MM.1S (cell line): ENCODE measurements at regions not wholly inside any gene's neighbourhood (a gene's known extent, or its start where the extent isn't known, plus 50 kb on each side); places are given as distances from the start of the nearest gene placed in this dataset.
A peak's percentile ranks its signal among the peaks of the same experiment; 100 is the strongest.

Source experiments
- DNase-seq: peaks from one replicate; pipeline ENCODE4 v3.0.0-alpha.2; 2015
- H2AFZ ChIP-seq: fragments of 300-600 bp; sonication (generic); 2 replicates; pipeline ENCODE4 v1.6.0; 2016; ENCODE audit warnings: antibody characterized with exemption, low read length
- H3F3A ChIP-seq: fragments of 300-600 bp; sonication (generic); 2 replicates; pipeline ENCODE4 v1.6.1; 2016; ENCODE audit warnings: mild to moderate bottlenecking, antibody characterized with exemption, low read length, moderate library complexity, mixed read lengths; ENCODE audit not compliant: insufficient read depth
- H3K27ac ChIP-seq: fragments of 300-600 bp; sonication (generic); 2 replicates; pipeline ENCODE4 v1.5.1; 2016; ENCODE audit warnings: mild to moderate bottlenecking, low read length
- H3K27me3 ChIP-seq: fragments of 300-600 bp; sonication (generic); replicated peaks from 2 replicates; pipeline ENCODE4 v1.6.0; 2016; ENCODE audit warnings: low read length; ENCODE audit not compliant: insufficient read depth
- H3K36me3 ChIP-seq: fragments of 300-600 bp; sonication (generic); replicated peaks from 2 replicates; pipeline ENCODE4 v1.6.1; 2016; ENCODE audit warnings: mild to moderate bottlenecking, low read length, mixed read lengths; ENCODE audit not compliant: insufficient read depth
- H3K4me1 ChIP-seq: fragments of 300-600 bp; sonication (generic); 2 replicates; pipeline ENCODE4 v1.6.1; 2016; ENCODE audit warnings: low read length, mixed read lengths
- H3K4me2 ChIP-seq: fragments of 300-600 bp; sonication (generic); 2 replicates; pipeline ENCODE4 v1.6.0; 2016; ENCODE audit warnings: low read depth, low read length
- H3K4me3 ChIP-seq: fragments of 300-600 bp; sonication (generic); 2 replicates; pipeline ENCODE4 v1.5.1; 2016; ENCODE audit warnings: low read length, mixed read lengths
- H3K79me2 ChIP-seq: fragments of 300-600 bp; sonication (generic); 2 replicates; pipeline ENCODE4 v1.6.1; 2016; ENCODE audit warnings: mixed run types, low read length, mixed read lengths
- H3K9ac ChIP-seq: fragments of 300-600 bp; sonication (generic); 2 replicates; pipeline ENCODE4 v1.6.1; 2016; ENCODE audit warnings: low read length, mixed read lengths
- H3K9me2 ChIP-seq: fragments of 300-600 bp; sonication (generic); replicated peaks from 2 replicates; pipeline ENCODE4 v1.6.1; 2016; ENCODE audit warnings: mild to moderate bottlenecking, low read length, mixed read lengths; ENCODE audit not compliant: insufficient read depth
- H3K9me3 ChIP-seq: fragments of 300-600 bp; sonication (generic); replicated peaks from 2 replicates; pipeline ENCODE4 v1.6.1; 2016; ENCODE audit warnings: mild to moderate bottlenecking, low read length, mixed read lengths; ENCODE audit not compliant: insufficient read depth
- H4K20me1 ChIP-seq: fragments of 300-600 bp; sonication (generic); 2 replicates; pipeline ENCODE4 v1.6.1; 2016; ENCODE audit warnings: mild to moderate bottlenecking, low read length, moderate library complexity, mixed read lengths; ENCODE audit not compliant: insufficient read depth
- EZH2 ChIP-seq: fragments of 300-600 bp; sonication (generic); optimal IDR thresholded peaks from 2 replicates; pipeline ENCODE3; 2017; ENCODE audit warnings: low read depth, mild to moderate bottlenecking, antibody characterized with exemption, low read length, mixed read lengths
- EZH2phosphoT487 ChIP-seq: fragments of 300-600 bp; sonication (generic); IDR thresholded peaks from 2 replicates; pipeline ENCODE4 v1.6.1; 2018; ENCODE audit warnings: antibody characterized with exemption, low read length
- TF ChIP-seq, protein P1 (sequence below): fragments of 300-600 bp; sonication (generic); IDR thresholded peaks from 2 replicates; pipeline ENCODE4 v1.5.1; 2016; ENCODE audit warnings: antibody characterized with exemption, low read length, mixed read lengths

DNA sequence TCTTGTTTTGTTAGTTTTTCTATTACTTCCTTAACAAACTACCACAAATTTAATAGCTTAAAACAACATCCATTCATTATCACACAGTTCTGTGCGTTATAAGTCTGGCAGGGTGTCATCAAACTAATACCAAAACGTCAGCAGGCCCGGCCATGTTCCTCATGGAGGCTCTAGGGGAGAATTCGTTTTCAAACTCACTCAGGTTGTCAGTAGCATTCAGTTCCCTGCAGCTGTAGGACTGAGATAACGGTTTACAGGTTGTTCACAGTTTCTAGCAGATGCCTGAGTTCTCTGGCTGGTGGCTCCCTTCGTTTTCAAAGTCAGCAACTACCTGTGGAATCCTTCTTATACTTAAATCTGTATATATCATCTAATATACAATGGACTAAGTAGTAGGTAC is 72.5 kb upstream of the PRSS16 start:
- H3K36me3 ChIP-seq: no peaks in the 10 kb centered on the region
- peaks cover 3% of the 10 kb centered on the region; the same call in 1 of the 2 replicates for H3K4me1 ChIP-seq
- H2AFZ ChIP-seq: no peak overlapping the region
- no peak overlapping the region for H3K27ac ChIP-seq
- no peak for DNase-seq
- H3K79me2 ChIP-seq: no peaks in the 10 kb centered on the region
- H3K27me3 ChIP-seq: peaks cover 2% of the 10 kb centered on the region; the same call in 1 of the 2 replicates
- H3K9me2 ChIP-seq: no peaks in the 10 kb centered on the region
- H3K9me3 ChIP-seq: no peaks in the 10 kb centered on the region
- H3F3A ChIP-seq: peaks cover 12% of the 10 kb centered on the region
- H3K9ac ChIP-seq: no peak overlapping the region
- no peak overlapping the region for H3K4me2 ChIP-seq
- TF ChIP-seq EZH2phosphoT487 (no peak), EZH2 (no peak)
- TF ChIP-seq, protein P1, sequence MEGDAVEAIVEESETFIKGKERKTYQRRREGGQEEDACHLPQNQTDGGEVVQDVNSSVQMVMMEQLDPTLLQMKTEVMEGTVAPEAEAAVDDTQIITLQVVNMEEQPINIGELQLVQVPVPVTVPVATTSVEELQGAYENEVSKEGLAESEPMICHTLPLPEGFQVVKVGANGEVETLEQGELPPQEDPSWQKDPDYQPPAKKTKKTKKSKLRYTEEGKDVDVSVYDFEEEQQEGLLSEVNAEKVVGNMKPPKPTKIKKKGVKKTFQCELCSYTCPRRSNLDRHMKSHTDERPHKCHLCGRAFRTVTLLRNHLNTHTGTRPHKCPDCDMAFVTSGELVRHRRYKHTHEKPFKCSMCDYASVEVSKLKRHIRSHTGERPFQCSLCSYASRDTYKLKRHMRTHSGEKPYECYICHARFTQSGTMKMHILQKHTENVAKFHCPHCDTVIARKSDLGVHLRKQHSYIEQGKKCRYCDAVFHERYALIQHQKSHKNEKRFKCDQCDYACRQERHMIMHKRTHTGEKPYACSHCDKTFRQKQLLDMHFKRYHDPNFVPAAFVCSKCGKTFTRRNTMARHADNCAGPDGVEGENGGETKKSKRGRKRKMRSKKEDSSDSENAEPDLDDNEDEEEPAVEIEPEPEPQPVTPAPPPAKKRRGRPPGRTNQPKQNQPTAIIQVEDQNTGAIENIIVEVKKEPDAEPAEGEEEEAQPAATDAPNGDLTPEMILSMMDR: no peak
- H4K20me1 ChIP-seq: no peaks in the 10 kb centered on the region
- H3K4me3 ChIP-seq: no peak overlapping the region

DNA sequence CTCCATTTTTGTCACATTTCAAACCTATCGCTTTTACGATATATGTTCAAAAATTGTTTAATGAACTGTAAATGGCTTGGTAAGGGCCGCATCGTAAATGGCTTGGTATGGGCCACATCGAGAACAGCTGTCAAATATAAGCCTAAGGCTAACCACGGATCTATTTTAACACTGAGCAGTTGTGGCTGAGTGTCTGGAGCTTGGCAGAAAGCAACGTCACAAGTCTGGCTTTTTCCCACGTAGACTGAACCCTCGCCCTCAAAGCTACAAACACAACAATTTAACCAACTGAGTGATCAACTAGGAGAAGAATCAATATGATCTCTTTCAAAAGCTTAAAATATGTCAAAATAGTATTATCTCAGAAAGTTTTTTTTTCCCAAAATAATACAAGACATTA is 71.4 kb upstream of the PRSS16 start:
- H3K9ac ChIP-seq: no peak overlapping the region
- no peak overlapping the region for H3K4me3 ChIP-seq
- no peak overlapping the region for H2AFZ ChIP-seq

DNA sequence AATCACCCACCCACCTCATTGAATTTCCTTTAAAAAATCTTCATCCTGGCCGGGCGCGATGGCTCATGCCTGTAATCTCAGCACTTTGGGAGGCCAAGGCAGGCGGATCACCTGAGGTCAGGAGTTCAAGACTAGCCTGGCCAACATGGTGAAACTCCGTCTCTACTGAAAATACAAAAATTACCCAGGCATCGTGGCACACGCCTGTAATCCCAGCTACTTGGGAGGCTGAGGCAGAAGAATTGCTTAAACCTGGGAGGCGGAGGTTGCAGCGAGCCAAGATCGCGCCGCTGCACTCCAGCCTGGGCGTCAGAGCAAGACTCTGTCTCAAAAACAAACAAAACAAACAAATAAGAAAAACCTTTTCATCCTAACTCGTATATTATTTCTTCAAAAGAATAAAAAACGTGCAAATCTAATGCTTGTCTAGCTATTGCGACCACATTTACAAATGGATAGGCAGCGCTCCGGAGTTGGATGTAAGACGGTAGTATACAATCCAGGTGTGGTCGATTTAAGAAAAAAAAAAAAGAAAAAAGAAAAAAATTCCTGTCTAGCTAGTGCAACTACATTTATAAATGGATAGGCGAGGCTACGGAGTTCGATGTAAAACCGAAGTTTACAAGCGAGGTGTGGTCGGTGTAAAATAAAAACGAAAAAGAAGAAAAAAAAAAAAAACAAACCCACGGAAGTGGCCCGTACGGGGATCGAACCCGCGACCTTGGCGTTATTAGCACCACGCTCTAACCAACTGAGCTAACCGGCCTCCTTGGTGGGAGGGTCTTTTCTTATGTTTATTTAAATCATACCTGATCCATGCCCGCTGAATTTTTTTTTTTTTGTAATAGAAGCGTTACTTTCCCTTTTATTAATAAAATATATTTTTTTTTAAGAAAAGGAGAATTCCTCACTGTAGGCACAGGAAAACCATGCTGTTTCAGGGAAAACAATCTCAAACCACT is 70.7 kb upstream of the PRSS16 start:
- H3K27me3 ChIP-seq: peaks cover 19% of the 10 kb centered on the region
- H3K9me2 ChIP-seq: no peaks in the 10 kb centered on the region
- DNase-seq: peak; percentile 63
- H3K27ac ChIP-seq: peak overlapping the region; percentile 86
- H3K36me3 ChIP-seq: no peaks in the 10 kb centered on the region
- H3K4me3 ChIP-seq: peak overlapping the region; percentile 95
- no peaks in the 10 kb centered on the region for H3K9me3 ChIP-seq
- no peaks in the 10 kb centered on the region for H3K79me2 ChIP-seq
- H2AFZ ChIP-seq: peak overlapping the region; percentile 91
- H3K9ac ChIP-seq: peak overlapping the region; percentile 80; the same call in 1 of the 2 replicates
- no peaks in the 10 kb centered on the region for H4K20me1 ChIP-seq
- TF ChIP-seq EZH2phosphoT487 (no peak), EZH2 (no peak)
- TF ChIP-seq, protein P1: no peak
- peaks cover 3% of the 10 kb centered on the region; the same call in 1 of the 2 replicates for H3K4me1 ChIP-seq
- peaks cover 12% of the 10 kb centered on the region for H3F3A ChIP-seq
- peak overlapping the region; percentile 84 for H3K4me2 ChIP-seq

More for the DNA sequence above, 71.4 kb upstream of the PRSS16 start:
- H3K4me1 ChIP-seq: peaks cover 3% of the 10 kb centered on the region; the same call in 1 of the 2 replicates
- H3K27me3 ChIP-seq: peaks cover 12% of the 10 kb centered on the region
- H3K27ac ChIP-seq: no peak overlapping the region
- no peaks in the 10 kb centered on the region for H3K9me2 ChIP-seq
- H3K9me3 ChIP-seq: no peaks in the 10 kb centered on the region
- H3K36me3 ChIP-seq: no peaks in the 10 kb centered on the region
- peak overlapping the region; percentile 36; the same call in 1 of the 2 replicates for H3K4me2 ChIP-seq
- no peak for DNase-seq
- H4K20me1 ChIP-seq: no peaks in the 10 kb centered on the region
- no peaks in the 10 kb centered on the region for H3K79me2 ChIP-seq
- TF ChIP-seq EZH2phosphoT487 (no peak), EZH2 (no peak)
- TF ChIP-seq, protein P1: no peak
- peaks cover 12% of the 10 kb centered on the region for H3F3A ChIP-seq
